Embryonic facial prominence (tissue), 1 donor: ENCODE measurements at regions not wholly inside any gene's neighbourhood (a gene's known extent, or its start where the extent isn't known, plus 50 kb on each side); places are given as distances from the start of the nearest gene placed in this dataset.
"Not testable (repeated sequence)": the region's sequence is repeated elsewhere in the genome, so short reads cannot be mapped to it uniquely, and the experiment has no call there.

ENCODE experiments used
- DNase-seq: peaks from one replicate; pipeline ENCODE4 v3.0.0-alpha.2; 2016; ENCODE audit errors: extremely low spot score

GRCh38 chr18:67135981-67136380 is 380.5 kb downstream of the DSEL start:
- DNase-seq = no peak

- DNase-seq = no peak
These were observed 381.6 kb downstream of the DSEL start for GRCh38 chr18:67134911-67135310.

GRCh38 chr18:67133669-67134068 is 382.9 kb downstream of the DSEL start:
- no peak for DNase-seq

- DNase-seq = no peak
These were observed 383.6 kb downstream of the DSEL start for GRCh38 chr18:67132919-67133318.

GRCh38 chr18:67131498-67131897 is 385.0 kb downstream of the DSEL start:
- DNase-seq = no peak

GRCh38 chr18:67126751-67127150 is 389.8 kb downstream of the DSEL start:
- not testable (repeated sequence) for DNase-seq

GRCh38 chr18:67123901-67124300 is 392.6 kb downstream of the DSEL start:
- no peak for DNase-seq

GRCh38 chr18:67117804-67118203 is 398.7 kb downstream of the DSEL start:
- DNase-seq = no peak

GRCh38 chr18:67109535-67109934 is 407.0 kb downstream of the DSEL start:
- DNase-seq = no peak

GRCh38 chr18:67108894-67109293 is 407.6 kb downstream of the DSEL start:
- DNase-seq = no peak

GRCh38 chr18:67104700-67105284 is 411.7 kb downstream of the DSEL start:
- DNase-seq = no peak

GRCh38 chr18:67094123-67094522 is 422.4 kb downstream of the DSEL start:
- DNase-seq = no peak

- no peak for DNase-seq
These were observed 424.4 kb downstream of the DSEL start for GRCh38 chr18:67092141-67092540.

- DNase-seq = no peak
These were observed 434.9 kb downstream of the DSEL start for GRCh38 chr18:67081482-67082211.

- no peak for DNase-seq
These were observed 435.9 kb downstream of the DSEL start for GRCh38 chr18:67080601-67081000.

GRCh38 chr18:67074309-67074708 is 442.2 kb downstream of the DSEL start:
- DNase-seq = no peak

- DNase-seq = no peak
These were observed 443.7 kb downstream of the DSEL start for GRCh38 chr18:67072791-67073190.

GRCh38 chr18:67068608-67069007 is 447.9 kb downstream of the DSEL start:
- no peak for DNase-seq

GRCh38 chr18:67047334-67047733 is 443.4 kb upstream of the CDH19 start:
- DNase-seq = no peak

- no peak for DNase-seq
These were observed 439.4 kb upstream of the CDH19 start for GRCh38 chr18:67043276-67043675.

- DNase-seq = no peak
These were observed 437.4 kb upstream of the CDH19 start for GRCh38 chr18:67041334-67041733.

- DNase-seq = no peak
These were observed 431.1 kb upstream of the CDH19 start for GRCh38 chr18:67035026-67035425.

- DNase-seq = no peak
These were observed 419.2 kb upstream of the CDH19 start for GRCh38 chr18:67023059-67023458.

GRCh38 chr18:67010919-67011318 is 407.0 kb upstream of the CDH19 start:
- no peak for DNase-seq
